Caco-2 (cell line): ENCODE measurements at regions not wholly inside any gene's neighbourhood (a gene's known extent, or its start where the extent isn't known, plus 50 kb on each side); places are given as distances from the start of the nearest gene placed in this dataset.

Experiments
- BruUV-seq: library from RNA; stranded (reverse); fragments of 400-500 nt; replicated peaks from 2 replicates; lab custom pipeline; 2021; lab: Mats Ljungman, UMichigan
- CTCF ChIA-PET: fragments of 300-600 bp; sonication (Branson Sonifier 250); formaldehyde crosslinking; loops from one replicate; lab custom pipeline; 2022; ENCODE audit warnings: antibody characterized with exemption; lab: Charles Lee
- POLR2A ChIA-PET: fragments of 300-600 bp; sonication (Branson Sonifier 250); formaldehyde crosslinking; loops from one replicate; lab custom pipeline; 2022; ENCODE audit warnings: antibody characterized with exemption; lab: Charles Lee
- DNase-seq, 2 experiments: peaks; one replicate each; pipeline versions ENCODE4 v3.0.0 to v3.0.0-alpha.2; 2020 to 2022
- H3K27me3 ChIP-seq: replicated peaks from 2 replicates; pipeline ENCODE4 v1.6.0; 2011; ENCODE audit warnings: low read length; ENCODE audit not compliant: control insufficient read depth, insufficient read depth
- H3K36me3 ChIP-seq: 2 replicates; pipeline ENCODE4 v1.5.1; 2011; ENCODE audit warnings: low read length; ENCODE audit not compliant: control insufficient read depth, insufficient read depth
- H3K4me1 ChIP-seq: fragments of 250-450 bp; sonication (Bioruptor Pico); 2 replicates; pipeline ENCODE4 v1.5.1; 2020; ENCODE audit warnings: mild to moderate bottlenecking
- H3K4me3 ChIP-seq: 2 replicates; pipeline ENCODE4 v1.5.1; 2011; ENCODE audit warnings: low read depth, mild to moderate bottlenecking, control low read depth, low read length
- H3K9me3 ChIP-seq: fragments of 250-450 bp; sonication (Bioruptor Pico); 2 replicates; pipeline ENCODE4 v1.5.1; 2020; ENCODE audit warnings: mild to moderate bottlenecking, moderate library complexity
- H3K27ac Mint-ChIP-seq: one replicate; pipeline ENCODE4 v1.8.0; 2022; ENCODE audit warnings: mixed read lengths; ENCODE audit not compliant: unreplicated experiment
- H3K27me3 Mint-ChIP-seq: one replicate; pipeline ENCODE4 v1.8.0; 2022; ENCODE audit warnings: mixed read lengths; ENCODE audit not compliant: insufficient read depth, unreplicated experiment
- H3K36me3 Mint-ChIP-seq: one replicate; pipeline ENCODE4 v1.8.0; 2022; ENCODE audit warnings: mild to moderate bottlenecking, mixed read lengths; ENCODE audit not compliant: insufficient read depth, unreplicated experiment
- H3K4me1 Mint-ChIP-seq: one replicate; pipeline ENCODE4 v1.8.0; 2022; ENCODE audit warnings: low read depth, mixed read lengths; ENCODE audit not compliant: unreplicated experiment
- H3K4me3 Mint-ChIP-seq: one replicate; pipeline ENCODE4 v1.8.0; 2022; ENCODE audit warnings: mild to moderate bottlenecking, moderate library complexity, mixed read lengths; ENCODE audit not compliant: unreplicated experiment
- H3K9me3 Mint-ChIP-seq: one replicate; pipeline ENCODE4 v1.8.0; 2022; ENCODE audit warnings: mixed read lengths; ENCODE audit not compliant: unreplicated experiment
- intact Hi-C: fragments of 100-400 bp; cut with micrococcal nuclease; formaldehyde crosslinking; loops from one replicate; pipeline ENCODE4 v1.10.0; 2022; ENCODE audit not compliant: unreplicated experiment
- TF ChIP-seq, protein P1 (sequence below), 2 experiments: fragments of 200-600 bp in 1 of 2; IDR thresholded peaks; 1 replicate in 1 of 2; 2 replicates in 1 of 2; pipeline versions ENCODE4 v1.5.1 to v1.8.0; 2011 to 2022; ENCODE audit warnings: antibody characterized with exemption in 1 of 2, control low read depth in 1 of 2, inconsistent platforms in 1 of 2, low read depth in 1 of 2, low read length in 1 of 2, mild to moderate bottlenecking in 1 of 2, moderate library complexity in 1 of 2; ENCODE audit not compliant: insufficient read depth in 1 of 2, severe bottlenecking in 1 of 2, unreplicated experiment in 1 of 2

DNA sequence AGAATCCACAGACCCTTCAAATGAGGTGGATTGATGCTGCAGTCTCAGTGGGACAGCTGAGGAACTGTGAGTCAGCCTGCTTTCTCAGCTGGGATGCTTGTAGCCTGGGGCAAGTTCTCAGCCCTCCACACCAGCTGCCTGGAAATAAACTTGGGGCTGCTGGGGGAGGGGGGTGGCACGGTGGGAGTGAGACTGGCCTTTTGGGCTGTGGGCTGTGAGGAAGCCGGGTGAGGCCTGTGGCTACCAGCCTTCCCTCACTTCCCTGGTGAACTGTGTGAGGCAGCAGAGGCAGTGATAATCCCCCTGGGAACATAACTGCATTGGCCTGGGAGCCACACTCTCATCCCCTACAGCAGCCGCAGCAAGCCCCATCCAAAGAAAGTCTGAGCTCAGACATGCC, 114.5 kb upstream of the GUCY1A1 start:
- H3K4me3 Mint-ChIP-seq = no peak overlapping the region
- intact Hi-C loops = no loop called here
- Histone ChIP-seq H3K4me1 (no peaks in the 10 kb centered on the region), H3K4me3 (no peak overlapping the region), H3K36me3 (no peaks in the 10 kb centered on the region), H3K9me3 (peaks cover 5% of the 10 kb centered on the region; the same call in 1 of the 2 replicates), H3K27me3 (no peaks in the 10 kb centered on the region)
- TF ChIP-seq, protein P1, sequence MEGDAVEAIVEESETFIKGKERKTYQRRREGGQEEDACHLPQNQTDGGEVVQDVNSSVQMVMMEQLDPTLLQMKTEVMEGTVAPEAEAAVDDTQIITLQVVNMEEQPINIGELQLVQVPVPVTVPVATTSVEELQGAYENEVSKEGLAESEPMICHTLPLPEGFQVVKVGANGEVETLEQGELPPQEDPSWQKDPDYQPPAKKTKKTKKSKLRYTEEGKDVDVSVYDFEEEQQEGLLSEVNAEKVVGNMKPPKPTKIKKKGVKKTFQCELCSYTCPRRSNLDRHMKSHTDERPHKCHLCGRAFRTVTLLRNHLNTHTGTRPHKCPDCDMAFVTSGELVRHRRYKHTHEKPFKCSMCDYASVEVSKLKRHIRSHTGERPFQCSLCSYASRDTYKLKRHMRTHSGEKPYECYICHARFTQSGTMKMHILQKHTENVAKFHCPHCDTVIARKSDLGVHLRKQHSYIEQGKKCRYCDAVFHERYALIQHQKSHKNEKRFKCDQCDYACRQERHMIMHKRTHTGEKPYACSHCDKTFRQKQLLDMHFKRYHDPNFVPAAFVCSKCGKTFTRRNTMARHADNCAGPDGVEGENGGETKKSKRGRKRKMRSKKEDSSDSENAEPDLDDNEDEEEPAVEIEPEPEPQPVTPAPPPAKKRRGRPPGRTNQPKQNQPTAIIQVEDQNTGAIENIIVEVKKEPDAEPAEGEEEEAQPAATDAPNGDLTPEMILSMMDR (IDR thresholded peaks at IDR 0.05; ENCODE audit: insufficient read depth in 1 of 2, low read depth in 1 of 2, low read length in 1 of 2, severe bottlenecking in 1 of 2, unreplicated experiment in 1 of 2) = no peak
- ChIA-PET POLR2A (no interaction called here), CTCF (no interaction called here)
- BruUV-seq = no TSS peak
- no peaks in the 10 kb centered on the region for H3K4me1 Mint-ChIP-seq
- no peaks in the 10 kb centered on the region for H3K9me3 Mint-ChIP-seq
- no peak overlapping the region for H3K27ac Mint-ChIP-seq
- no peak for DNase-seq
- H3K36me3 Mint-ChIP-seq = no peaks in the 10 kb centered on the region
- peaks cover 3% of the 10 kb centered on the region for H3K27me3 Mint-ChIP-seq

DNA sequence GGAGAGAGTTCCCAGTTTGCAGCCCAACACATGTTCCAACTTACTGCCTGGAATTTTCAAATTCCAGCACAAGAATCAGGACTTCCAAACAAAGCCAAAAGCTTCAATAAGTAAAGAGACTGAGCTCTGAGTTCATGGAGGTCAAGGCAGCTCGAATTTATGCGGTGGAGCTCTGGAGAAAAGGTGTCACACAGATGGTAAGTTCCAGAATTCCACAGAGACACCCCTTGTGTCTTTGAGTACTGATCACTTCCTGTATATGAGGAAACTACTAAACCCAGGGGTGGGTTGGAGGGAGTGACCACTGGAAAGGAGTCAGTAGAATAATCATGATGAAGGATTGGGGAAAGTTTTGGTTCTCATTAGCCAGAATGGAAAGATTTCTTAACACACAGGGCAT, 118.5 kb upstream of the GUCY1A1 start:
- ChIA-PET CTCF (no interaction called here), POLR2A (no interaction called here)
- Mint-ChIP-seq H3K27ac (no peak overlapping the region), H3K36me3 (no peaks in the 10 kb centered on the region), H3K4me1 (no peaks in the 10 kb centered on the region), H3K4me3 (no peak overlapping the region), H3K9me3 (no peaks in the 10 kb centered on the region), H3K27me3 (no peaks in the 10 kb centered on the region)
- DNase-seq = no peak
- H3K36me3 ChIP-seq = no peaks in the 10 kb centered on the region
- H3K9me3 ChIP-seq = 0 out of 2 replicates have a peak, but pooled peaks cover under 1% of the 10 kb centered on the region
- intact Hi-C loops = no loop called here
- H3K4me3 ChIP-seq = no peak overlapping the region
- no peaks in the 10 kb centered on the region for H3K4me1 ChIP-seq
- no peaks in the 10 kb centered on the region for H3K27me3 ChIP-seq
- TF ChIP-seq, protein P1 (IDR thresholded peaks at IDR 0.05; ENCODE audit: insufficient read depth in 1 of 2, low read depth in 1 of 2, low read length in 1 of 2, severe bottlenecking in 1 of 2, unreplicated experiment in 1 of 2) = no peak
- BruUV-seq = no TSS peak

DNA sequence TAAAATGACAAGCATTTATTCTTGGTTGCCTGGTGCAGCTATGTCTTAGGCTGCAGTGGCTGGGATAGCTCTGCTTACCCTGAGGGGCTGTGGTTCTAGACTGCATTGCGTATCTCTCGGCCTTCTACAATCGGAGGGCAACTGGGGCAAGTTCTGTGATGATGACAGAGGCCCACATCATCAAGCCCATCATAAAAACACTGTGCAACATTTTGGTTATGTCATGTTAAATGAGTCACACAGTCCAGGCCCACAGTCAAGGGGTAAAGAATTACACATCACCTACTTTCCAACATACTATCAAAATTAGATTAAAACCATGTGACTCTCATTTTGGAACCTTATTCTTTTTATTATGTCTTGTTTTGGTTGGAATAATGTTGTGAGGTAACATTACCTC, 120.2 kb upstream of the GUCY1A1 start:
- Mint-ChIP-seq H3K9me3 (peaks cover 8% of the 10 kb centered on the region), H3K27ac (no peak overlapping the region), H3K36me3 (no peaks in the 10 kb centered on the region), H3K4me1 (no peaks in the 10 kb centered on the region), H3K27me3 (no peaks in the 10 kb centered on the region), H3K4me3 (no peak overlapping the region)
- Histone ChIP-seq H3K4me3 (no peak overlapping the region), H3K27me3 (no peaks in the 10 kb centered on the region), H3K36me3 (no peaks in the 10 kb centered on the region), H3K9me3 (no peaks in the 10 kb centered on the region), H3K4me1 (no peaks in the 10 kb centered on the region)
- intact Hi-C loops = loop anchor here (2.0 kb wide), 1 partner anchor 46 kb away; no protein-coding TSS in a partner anchor
- ChIA-PET CTCF (no interaction called here), POLR2A (no interaction called here)
- DNase-seq = no peak
- no TSS peak for BruUV-seq
- TF ChIP-seq, protein P1 (IDR thresholded peaks at IDR 0.05; ENCODE audit: insufficient read depth in 1 of 2, low read depth in 1 of 2, low read length in 1 of 2, severe bottlenecking in 1 of 2, unreplicated experiment in 1 of 2) = no peak
